Myocyte (in vitro differentiated cells): ENCODE measurements at regions not wholly inside any gene's neighbourhood (a gene's known extent, or its start where the extent isn't known, plus 50 kb on each side); places are given as distances from the start of the nearest gene placed in this dataset.
"Not testable (repeated sequence)": the region's sequence is repeated elsewhere in the genome, so short reads cannot be mapped to it uniquely, and the experiment has no call there.

ENCODE experiments used
- DNase-seq: peaks from one replicate; pipeline ENCODE4 v3.0.0-alpha.2; 2012; ENCODE audit warnings: low read depth

DNA sequence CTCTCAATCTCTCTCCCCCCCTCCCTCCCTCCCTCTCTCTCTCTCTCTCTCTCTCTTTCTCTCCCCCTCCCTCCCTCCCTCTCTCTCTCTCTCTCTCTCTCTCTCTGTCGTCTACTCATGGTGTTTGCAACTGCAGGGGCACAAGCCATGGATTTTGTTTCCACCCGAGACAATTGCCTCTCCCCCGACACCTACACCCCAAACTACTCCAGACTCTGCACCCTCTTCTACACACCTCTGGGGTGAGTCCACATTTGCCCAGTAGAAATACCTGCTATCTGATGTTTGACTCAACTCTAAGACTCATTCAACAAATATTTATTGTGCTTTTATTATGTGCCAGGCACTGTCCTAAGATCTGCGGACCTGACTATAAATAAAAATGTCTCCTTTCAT is 93.7 kb downstream of the TMEM17 start:
- DNase-seq = no peak

DNA sequence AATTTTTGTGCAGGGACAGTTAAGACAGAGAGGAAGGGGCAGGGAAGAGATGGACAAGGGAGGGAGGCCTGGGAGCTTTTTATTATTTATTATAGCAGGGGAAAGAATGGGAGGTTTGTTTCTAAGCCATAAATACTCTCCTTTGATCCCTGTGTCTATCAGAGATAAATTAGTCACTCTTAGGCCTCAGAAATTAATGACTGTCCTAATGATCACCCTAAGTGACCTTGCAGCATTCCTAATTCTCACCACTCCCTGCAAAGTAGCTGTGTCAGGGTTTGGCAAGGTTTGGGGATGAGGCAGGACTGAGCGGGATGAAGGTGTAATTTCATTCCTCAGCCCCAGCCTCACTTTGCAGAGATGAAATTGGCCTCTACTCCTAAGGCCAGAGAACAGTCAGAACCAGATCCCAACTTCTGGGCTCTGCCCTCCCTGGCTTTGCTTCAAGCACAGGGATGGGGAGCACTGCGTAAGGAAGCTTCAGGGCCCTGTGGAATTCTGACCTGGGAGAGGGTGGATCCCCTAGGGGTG is 95.0 kb downstream of the TMEM17 start:
- no peak for DNase-seq

DNA sequence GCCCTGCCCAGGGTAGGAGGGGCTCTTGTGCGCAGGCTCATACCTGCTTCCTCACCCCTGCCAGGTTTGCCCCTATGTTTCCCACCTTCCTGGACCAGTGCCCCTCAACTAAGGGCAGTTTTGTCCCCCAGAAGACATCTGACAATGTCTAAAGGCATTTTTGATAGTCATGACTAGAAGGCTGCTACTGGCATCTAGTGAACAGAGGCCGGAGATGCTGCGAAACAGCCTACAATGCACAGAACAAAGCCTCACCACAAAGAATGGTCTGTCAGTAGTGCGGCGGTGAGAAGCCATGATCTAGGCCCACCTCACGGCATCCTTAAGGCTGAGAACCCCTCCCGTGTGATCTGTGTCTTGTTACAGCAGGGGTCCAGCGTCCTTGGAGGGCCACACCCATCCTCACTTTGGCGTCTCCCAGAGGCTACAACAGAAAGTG is 96.0 kb downstream of the TMEM17 start:
- DNase-seq = no peak

DNA sequence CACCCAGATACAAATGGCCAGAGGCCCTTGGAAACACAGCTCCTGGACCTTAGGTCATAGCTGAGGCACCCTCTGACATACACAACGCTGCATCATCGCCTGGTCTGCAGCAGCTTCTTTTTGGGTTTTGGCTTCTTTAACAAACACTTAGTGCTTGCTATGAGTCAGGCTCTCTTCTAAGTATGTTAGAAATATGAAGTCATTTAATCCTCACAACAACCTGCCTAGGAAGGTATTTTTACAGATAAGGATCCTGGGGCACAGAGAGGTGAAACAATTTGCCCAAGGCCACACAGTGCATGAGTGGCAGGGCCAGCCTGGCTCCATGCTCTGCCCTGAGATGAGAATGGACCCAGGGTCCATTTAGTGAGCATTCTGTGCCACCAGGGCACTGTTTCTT is 96.6 kb downstream of the TMEM17 start:
- DNase-seq = no peak

DNA sequence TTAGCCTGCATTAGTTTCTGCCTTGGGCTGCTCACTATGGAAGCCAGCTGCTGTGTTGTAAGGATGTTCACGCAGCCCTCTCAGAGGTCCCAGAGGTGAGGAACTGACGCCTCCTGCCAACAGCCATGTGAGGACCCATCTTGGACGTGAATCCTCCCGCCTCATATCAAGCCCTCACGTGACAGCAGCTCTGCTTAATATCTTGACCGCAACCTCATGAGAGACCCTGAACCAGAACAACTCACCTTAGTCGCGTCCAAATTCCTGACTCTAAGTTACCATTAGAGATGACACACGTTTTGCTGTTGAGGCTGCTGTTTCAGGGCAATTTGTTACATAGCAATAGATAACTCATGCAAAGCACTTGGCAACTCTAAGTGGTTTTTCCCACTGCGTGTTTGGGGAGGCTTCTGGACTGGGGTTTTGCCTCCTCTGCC is 97.7 kb downstream of the TMEM17 start:
- DNase-seq = no peak

DNA sequence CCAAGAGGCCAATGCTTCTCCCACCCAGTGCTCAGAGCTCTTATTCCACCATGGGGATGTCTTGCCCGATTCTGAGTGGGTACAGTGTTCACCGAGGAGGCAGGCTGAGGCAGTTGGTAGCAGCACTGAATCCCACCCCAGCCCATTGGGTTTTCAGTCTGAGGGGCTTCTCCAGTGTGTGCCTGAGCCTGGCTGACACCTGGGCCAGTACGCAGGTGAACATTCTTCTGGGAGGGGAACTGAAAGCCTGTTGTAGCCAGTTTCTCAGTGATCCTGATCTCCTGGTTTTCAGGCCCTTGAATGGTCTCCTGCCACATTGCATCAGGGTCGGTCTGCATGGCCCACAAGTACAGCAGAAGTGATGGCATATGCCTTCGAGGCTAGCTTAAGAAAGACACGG is 98.2 kb downstream of the TMEM17 start:
- no peak for DNase-seq

DNA sequence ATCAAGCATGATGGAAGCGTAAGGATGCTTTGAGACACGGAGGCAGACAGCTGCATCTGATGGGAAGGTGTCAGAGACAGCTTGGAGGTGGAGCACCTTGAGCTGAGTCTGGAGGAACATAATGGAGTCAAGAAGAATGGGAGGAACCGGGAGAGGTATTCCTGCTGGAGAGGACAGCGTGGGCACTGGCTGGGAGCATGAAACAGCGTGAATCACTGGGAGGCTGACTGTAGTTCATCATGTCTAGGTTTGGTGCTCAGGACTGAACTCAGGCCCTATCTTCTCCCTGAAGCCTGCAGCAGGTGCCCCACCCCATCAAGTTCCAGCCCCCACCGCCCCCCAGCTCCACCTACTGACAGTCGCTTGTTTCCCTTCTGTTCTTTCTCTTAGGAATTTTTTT is 98.6 kb downstream of the TMEM17 start:
- no peak for DNase-seq

DNA sequence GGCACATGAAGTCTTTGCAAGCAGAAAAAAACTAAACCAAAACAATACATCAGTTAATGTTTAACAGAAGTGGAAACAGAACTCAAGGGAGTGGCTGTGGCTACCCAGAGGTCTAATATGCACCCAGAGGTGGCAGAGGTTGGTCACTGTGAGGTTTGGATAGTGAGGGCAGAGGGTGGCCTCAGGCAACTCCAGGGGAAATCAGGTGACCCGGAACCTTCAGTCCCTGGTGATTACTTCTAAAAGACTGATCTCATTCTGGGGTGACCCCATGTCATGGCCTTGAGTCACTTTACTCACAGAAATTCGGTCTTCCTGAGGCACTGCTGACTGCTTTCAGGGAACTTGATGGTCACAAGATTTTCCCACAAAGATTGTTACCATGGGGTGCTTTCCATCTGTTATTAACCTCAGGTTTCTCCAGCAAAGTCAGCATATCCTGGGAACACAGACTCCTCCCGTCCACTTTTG is 99.4 kb downstream of the TMEM17 start:
- DNase-seq = no peak

DNA sequence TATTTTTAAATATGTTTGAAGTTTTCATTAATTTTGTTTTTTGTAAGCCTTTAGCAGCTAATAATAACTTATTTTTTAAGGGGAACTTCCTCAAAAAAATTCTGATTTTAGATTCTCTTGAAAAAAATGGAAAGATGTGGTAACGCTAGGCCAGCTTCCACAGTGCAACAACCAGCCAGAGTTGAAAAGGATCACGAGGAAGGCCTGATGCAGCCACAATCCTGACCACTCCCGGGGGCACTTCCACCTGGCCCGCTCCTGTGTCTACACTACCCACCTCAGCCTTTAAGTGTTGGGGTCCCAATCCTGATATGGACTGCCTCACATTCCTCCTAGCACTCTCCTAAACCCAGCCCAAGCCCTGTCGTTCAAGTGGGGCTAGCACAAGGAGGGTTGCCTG is 101.1 kb downstream of the TMEM17 start:
- no peak for DNase-seq

DNA sequence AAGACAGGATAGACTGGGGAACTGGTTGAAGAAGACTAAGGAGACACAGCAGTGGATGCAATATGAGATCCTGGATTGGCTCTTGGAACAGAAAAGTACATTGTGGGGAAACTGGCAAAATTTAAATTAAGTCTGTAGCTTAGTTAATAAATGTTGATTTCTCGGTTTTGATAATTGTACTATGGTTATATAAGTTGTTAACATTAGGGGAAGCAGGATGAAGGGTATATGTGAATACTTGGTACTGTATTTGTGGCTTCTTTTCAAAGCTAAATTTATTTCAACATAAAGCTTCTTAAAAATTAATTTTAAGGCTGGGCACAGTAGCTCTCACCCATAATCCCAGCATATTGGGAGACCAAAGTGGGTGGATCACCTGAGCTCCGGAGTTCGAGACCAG is 103.8 kb downstream of the TMEM17 start:
- DNase-seq = no peak

DNA sequence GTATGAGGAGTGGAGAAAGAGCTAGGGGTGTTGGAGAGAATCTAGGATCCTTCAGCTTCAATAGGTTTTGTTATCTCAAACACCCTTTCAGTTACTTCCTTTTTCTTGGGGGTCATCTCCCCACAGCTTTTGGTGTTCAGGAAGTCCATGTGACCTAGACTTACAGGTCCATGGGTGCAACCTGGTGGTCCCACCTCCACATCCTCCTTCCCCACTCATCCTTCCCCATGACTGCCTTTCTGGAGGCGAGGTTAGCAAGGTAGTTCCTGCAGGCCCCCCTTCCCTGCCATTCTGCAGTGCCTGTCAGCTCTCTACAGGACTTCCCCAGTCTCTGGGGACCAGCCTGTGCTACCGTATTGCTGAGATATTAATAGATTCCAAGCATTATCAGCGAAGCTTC is 107.6 kb downstream of the TMEM17 start:
- no peak for DNase-seq

DNA sequence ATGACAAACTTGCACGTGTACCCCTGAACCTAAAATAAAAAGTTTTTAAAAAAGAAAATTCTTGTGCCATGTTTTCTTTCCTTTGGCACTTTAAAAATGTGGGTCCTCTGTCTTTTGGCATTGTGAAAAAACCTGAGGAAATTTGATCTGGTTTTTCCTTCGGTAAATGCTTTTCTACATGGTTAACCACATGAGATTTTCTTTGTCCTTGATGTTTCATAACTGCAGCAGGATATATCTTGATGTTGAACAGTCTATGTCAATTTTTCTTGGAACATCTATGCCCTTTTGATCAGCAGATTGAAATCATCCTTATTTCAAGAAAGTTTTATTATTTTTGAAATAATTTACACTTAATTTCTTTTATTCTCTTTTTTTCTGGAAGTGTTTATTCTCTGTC is 109.1 kb downstream of the TMEM17 start:
- DNase-seq = no peak

DNA sequence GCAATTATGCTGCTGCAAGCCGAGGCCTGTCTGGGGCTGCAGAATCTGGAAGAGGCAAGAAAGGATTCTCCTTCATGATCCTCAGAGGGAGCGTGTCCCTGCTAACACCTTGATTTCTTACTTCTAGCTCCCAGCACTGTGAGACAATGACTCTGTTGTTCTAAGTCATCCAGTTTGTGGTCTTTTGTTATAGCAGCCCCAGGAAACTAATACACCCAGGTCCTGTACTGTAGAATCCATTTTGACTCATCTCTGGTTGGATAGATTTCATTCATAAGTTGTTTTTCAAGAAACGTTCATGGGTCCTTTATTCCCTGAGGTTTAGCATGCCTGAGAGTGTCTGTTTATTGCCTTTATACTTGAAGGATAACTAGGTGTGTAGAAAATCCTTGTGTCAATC is 112.7 kb downstream of the TMEM17 start:
- DNase-seq = no peak

DNA sequence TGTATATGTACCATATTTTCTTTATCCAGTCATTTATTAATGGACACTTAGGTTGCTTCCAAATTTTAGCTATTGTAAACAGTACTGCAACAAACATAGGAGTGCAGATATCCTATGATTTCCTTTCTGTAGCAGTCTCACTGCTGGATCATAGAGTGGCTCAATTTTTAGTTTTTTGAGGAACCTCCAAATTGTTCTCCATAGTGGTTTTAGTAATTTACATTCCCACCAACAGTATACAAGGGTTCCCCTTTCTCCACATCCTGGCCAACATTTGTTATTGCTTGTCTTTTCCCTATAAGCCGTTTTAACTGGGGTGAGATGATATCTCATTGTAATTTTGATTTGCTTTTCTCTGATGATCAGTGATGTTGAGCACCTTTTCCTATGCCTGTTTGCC is 114.3 kb downstream of the TMEM17 start:
- no peak for DNase-seq

DNA sequence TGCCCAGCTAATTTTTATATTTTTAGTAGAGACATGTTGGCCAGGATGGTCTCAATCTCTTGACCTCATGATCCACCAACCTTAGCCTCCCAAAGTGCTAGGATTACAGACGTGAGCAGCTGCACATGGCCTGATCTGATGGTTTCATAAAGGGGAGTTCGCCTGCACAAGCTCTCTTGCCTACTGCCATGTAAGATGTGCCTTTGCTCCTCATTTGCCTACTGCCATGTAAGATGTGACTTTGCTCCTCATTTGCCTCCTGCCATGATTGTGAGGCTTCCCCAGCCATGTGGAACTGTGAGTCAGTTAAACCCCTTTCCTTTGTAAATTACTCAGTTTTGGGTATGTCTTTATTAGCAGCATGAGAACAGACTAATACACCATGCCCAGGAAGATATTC is 119.6 kb downstream of the TMEM17 start:
- not testable (repeated sequence) for DNase-seq

DNA sequence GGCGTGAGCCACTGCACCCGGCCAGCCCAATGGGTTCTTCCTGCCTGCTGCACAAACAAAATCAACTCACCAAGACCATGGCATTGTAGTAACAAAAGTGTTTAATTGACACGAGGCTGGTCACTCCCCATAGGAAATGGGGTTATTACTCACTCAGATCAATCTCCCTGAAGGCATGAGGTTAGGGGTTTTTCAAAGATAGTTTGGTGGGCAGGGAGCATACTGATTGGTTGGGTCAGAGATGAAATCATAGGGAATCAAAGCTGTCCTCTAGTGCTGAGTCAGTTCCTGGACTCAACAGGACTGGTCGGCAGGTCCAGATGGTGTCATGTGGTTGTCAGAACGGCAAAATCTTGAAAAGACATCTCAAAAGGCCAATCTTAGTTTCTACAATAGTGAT is 122.1 kb downstream of the TMEM17 start:
- peak; percentile 9 for DNase-seq

DNA sequence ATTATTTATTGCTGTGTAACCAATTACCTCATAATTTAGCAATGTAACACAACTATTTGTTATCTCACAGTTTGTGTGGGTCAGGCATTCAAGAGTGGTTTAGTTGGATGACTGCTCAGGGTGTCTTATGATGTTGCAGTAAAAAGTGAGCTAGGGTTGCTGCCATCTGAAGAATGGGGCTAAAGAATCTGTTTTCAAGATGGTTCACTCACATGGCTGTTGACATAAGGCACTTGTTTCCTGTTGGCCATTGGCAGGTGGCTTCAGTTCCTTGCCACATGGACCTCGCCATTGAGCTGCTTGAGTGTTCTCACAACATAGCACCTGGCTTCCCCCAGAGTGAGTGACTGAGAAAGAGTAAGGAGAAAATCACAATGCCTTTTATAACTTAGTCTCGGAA is 123.2 kb downstream of the TMEM17 start:
- DNase-seq = no peak

DNA sequence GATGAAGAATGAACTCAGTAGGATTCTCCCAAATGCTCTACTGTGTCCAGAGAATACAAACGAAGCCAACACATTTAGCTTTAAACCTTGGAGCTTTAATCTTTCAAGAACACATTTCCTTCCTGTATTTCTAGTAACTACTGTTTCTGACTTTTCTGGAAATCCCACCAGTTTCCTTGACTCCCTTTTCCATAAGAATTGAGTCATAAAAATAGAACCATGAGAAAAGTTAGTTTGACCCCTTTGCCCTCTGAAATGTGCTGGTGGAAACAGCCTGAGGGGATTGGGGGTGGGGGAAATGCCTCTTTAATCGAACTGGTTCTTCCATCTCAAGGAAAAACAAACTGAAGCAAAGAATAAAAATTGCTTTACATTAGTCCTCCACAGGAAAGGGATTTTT is 123.9 kb downstream of the TMEM17 start:
- no peak for DNase-seq

DNA sequence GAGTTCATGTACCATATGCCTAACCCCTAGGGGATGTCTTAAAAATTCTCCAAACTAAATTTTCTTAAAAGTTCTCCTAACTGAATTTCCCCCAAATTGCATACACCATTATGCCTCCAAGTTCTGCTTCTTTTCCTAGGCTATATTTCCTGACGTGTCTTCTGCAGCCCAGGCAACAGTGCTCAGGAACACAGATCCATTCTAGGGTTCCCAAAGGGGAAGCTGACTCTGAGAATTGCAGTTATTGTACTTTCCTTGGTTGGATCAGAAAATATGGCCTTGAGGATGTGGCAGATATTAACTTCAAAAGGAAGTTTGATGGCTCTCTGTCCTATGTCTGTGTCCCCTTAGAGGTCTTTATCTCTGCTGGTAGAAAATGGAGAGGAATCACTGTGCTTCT is 124.3 kb downstream of the TMEM17 start:
- no peak for DNase-seq

DNA sequence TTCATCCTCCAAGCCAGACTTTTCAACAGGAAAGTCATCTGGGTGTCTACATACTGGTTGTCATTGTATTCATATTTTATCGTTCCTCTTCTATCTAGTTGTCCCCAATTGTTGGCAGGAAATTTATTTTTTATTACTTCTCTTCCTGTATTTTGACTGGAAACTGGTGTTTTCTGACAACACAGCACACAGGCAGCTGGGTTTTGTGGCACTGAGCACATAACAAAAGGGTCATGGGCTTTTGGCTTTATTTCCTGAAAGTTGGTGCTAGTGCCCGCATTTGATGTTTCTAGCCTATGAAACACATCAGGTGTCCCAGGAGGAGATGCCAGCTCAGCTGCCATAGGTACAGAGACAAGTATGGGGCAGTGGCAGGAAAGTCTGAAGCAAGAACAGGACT is 126.4 kb downstream of the TMEM17 start:
- DNase-seq = no peak

DNA sequence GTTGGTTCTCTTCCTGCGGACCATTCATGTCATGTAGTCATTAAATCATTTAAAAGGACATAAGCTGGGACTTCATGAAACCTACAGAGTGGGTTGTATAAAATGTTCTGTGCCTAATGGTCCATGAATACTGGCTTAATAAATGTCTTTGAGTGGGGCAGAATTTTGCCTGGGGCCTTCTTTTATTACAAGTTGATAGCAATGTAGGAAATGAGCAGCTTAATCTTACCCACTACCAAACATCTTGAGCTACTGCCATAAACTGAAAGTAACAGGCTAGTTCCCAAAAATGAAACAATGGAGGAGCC is 130.9 kb downstream of the TMEM17 start:
- no peak for DNase-seq

DNA sequence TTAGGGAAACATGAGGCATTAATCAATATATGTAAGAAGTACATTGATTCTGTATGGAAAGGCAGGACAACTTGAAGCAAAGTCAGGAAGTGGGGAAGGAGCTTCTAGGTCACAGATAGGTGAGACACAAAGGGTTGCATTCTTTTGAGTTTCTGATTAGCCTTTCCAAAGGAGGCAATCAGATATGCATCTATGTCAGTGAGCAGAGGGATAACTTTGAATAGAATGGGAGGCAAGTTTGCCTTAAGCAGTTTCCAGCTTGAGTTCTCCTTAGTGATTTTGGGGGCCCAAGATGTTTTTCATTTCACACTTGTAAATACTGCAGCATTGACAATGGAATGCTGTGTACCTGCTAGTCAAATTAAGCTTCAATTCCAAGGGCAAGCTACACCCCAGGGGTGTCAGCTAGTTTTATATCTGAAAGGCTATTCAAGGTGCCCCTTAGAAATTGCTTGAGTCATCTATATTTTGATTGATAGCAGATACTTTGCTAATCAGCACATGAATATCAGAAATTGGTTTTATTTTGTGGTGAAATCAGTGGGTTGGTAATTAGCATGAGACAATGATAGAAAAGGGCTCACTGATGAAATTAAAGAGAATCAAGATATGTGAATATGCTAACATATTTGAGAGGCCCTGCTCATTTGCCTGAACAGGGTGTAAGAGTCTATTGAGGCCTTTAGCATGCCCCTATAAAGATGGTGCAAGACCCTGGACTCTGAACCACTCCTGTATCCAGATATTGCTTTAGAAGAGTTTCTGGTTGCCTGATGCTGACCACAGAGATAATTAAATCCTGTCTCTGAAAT is 131.5 kb downstream of the TMEM17 start:
- DNase-seq = no peak

DNA sequence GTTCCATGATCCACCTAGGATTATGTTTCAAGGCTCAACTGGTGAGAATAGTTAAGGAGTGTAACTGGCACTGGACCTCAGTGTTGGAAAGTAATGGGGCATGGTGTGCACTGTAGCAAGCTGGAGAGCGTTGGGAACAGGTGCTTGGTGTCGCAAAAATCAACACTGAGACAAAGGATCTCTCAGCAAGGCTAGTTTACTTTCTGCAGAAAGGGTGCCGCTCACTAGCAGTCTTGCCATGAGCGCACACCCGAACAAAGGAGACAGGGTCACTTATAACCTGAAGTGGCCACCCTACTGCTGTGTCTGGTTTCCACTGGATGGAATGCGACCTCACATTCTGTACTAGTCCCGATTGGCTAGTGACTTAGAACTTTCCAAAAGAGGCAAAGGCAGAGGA is 133.2 kb downstream of the TMEM17 start:
- no peak for DNase-seq
